ENCODE measurements at regions not wholly inside any gene's neighbourhood (a gene's known extent, or its start where the extent isn't known, plus 50 kb on each side); places are given as distances from the start of the nearest gene placed in this dataset.

GRCh38 chr5:124669956-124670721 is 76.3 kb downstream of the ZNF608 start:
- TF ChIP-seq PATZ1 (CRISPR knock-in tag; IDR thresholded peaks at IDR 0.05; ENCODE audit: borderline replicate concordance) (no peak), ZFP30 (CRISPR knock-in tag; IDR thresholded peaks at IDR 0.05) (no peak), CSDC2 (CRISPR knock-in tag; IDR thresholded peaks at IDR 0.05) (no peak), OSR1 (CRISPR knock-in tag; IDR thresholded peaks at IDR 0.05) (no peak), CSRNP3 (CRISPR knock-in tag; IDR thresholded peaks at IDR 0.05) (no peak), ZNF565 (CRISPR knock-in tag; conservative IDR thresholded peaks at IDR 0.05; ENCODE audit: low read depth) (no peak), TOX (CRISPR knock-in tag; IDR thresholded peaks at IDR 0.05; ENCODE audit: borderline replicate concordance) (no peak)
